ENCODE measurements at regions not wholly inside any gene's neighbourhood (a gene's known extent, or its start where the extent isn't known, plus 50 kb on each side); places are given as distances from the start of the nearest gene placed in this dataset.

DNA sequence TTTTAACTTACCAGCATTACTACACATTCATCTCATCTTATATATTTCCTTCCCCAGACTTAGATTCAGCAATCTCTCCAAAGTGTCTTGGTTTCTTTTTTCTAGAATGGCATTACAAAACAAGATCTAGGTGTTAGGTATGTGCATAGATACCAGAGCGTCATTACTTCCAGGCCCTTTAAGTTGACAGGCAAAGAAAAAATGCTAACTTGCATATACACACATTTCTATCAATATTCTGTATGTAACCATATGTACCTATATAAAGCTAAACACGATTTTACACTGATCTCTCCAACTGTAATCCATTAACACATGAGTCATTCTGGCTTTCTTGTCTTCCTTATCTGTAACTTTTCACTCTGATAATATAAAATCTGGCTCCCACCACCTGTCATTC is 503.8 kb upstream of the NRXN1 start:
- H3K4me3 ChIP-seq = no peak overlapping the region
- H3K27ac ChIP-seq = no peak overlapping the region
- peaks cover 0 to 4% of the 10 kb centered on the region in 2 donors for H3K9me3 ChIP-seq
- no peaks in the 10 kb centered on the region for H3K27me3 ChIP-seq
- no peaks in the 10 kb centered on the region for H3K4me1 ChIP-seq
- no peak for DNase-seq
- intact Hi-C loops (cut with DNase I; ENCODE audit: low total_unique reads) = no loop called here
- no peaks in the 10 kb centered on the region for H3K36me3 ChIP-seq
- TF ChIP-seq POLR2A (IDR thresholded peaks at IDR 0.05) = no peak
- TF ChIP-seq, protein P1, sequence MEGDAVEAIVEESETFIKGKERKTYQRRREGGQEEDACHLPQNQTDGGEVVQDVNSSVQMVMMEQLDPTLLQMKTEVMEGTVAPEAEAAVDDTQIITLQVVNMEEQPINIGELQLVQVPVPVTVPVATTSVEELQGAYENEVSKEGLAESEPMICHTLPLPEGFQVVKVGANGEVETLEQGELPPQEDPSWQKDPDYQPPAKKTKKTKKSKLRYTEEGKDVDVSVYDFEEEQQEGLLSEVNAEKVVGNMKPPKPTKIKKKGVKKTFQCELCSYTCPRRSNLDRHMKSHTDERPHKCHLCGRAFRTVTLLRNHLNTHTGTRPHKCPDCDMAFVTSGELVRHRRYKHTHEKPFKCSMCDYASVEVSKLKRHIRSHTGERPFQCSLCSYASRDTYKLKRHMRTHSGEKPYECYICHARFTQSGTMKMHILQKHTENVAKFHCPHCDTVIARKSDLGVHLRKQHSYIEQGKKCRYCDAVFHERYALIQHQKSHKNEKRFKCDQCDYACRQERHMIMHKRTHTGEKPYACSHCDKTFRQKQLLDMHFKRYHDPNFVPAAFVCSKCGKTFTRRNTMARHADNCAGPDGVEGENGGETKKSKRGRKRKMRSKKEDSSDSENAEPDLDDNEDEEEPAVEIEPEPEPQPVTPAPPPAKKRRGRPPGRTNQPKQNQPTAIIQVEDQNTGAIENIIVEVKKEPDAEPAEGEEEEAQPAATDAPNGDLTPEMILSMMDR (IDR thresholded peaks at IDR 0.05) = no peak

DNA sequence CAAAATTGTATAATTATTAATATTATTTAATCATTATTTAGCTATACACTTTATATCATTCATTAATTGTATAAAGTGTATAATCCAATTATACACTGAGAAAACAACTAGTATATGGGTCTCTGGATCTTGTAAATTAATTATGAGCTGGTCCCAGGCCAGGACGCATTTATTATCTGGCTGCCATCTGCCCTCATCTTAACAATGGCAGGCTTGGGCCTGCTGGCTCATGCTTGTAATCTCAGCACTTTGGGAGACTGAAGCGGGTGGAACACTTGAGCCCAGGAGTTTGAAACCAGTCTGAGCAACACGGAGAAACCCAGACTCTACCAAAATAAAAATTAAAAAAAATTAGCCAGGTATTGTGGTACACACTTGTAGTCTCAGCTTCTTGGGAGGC is 502.2 kb upstream of the NRXN1 start:
- Histone ChIP-seq H3K27ac (no peak overlapping the region), H3K9me3 (peaks cover 0 to 4% of the 10 kb centered on the region in 2 donors), H3K4me1 (no peaks in the 10 kb centered on the region), H3K27me3 (no peaks in the 10 kb centered on the region), H3K4me3 (no peak overlapping the region), H3K36me3 (no peaks in the 10 kb centered on the region)
- no peak for DNase-seq
- intact Hi-C loops (cut with DNase I; ENCODE audit: low total_unique reads) = no loop called here
- TF ChIP-seq, protein P1 (IDR thresholded peaks at IDR 0.05) = no peak
- no peak for TF ChIP-seq POLR2A (IDR thresholded peaks at IDR 0.05)

DNA sequence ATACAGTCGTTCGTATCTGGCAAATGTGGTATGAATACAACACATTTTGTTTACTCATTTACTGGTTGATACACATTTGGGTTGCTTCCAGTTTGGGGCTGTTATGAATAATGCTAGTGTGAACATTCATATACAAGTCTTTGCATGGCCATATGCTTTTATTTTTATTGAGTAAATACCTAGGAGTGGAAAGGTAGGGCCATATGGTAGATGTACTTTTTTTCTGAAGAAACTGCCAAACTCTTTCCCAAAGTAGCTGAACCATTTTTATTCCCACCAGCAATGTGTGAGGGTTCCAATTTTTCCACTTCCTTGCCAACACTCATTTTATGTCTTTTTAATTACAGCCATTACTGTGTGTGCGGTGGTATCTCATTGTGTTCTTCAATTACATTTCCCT is 496.2 kb upstream of the NRXN1 start:
- no peaks in the 10 kb centered on the region for H3K27me3 ChIP-seq
- H3K9me3 ChIP-seq = peaks cover 0 to 4% of the 10 kb centered on the region in 2 donors
- no peak for TF ChIP-seq POLR2A (IDR thresholded peaks at IDR 0.05)
- TF ChIP-seq, protein P1 (IDR thresholded peaks at IDR 0.05) = no peak
- no peaks in the 10 kb centered on the region for H3K4me1 ChIP-seq
- H3K4me3 ChIP-seq = no peak overlapping the region
- H3K36me3 ChIP-seq = no peaks in the 10 kb centered on the region
- H3K27ac ChIP-seq = no peak overlapping the region
- no peak for DNase-seq
- intact Hi-C loops (cut with DNase I; ENCODE audit: low total_unique reads) = no loop called here

DNA sequence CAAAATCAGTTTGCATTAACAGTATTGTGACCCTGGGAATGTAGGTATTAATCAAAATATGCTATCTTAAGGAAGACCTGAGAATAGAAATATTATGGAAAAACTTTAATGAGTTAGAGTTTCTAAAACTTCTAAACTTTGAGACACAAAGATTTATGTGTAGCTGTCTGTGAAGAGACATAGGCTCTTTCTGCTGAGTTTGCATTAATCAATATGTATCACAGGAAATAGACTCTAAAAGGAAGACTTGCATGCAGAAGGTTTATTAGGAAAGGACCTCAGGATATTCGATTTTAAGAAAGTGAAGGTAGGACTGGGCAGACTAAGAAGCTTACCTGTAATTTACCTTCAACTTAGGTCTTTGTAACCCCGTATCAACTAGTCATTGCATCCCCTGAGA is 494.8 kb upstream of the NRXN1 start:
- TF ChIP-seq POLR2A (IDR thresholded peaks at IDR 0.05) = no peak
- TF ChIP-seq, protein P1 (IDR thresholded peaks at IDR 0.05) = no peak
- Histone ChIP-seq H3K27ac (no peak overlapping the region), H3K4me1 (no peaks in the 10 kb centered on the region), H3K4me3 (no peak overlapping the region), H3K9me3 (no peaks in the 10 kb centered on the region), H3K27me3 (no peaks in the 10 kb centered on the region), H3K36me3 (no peaks in the 10 kb centered on the region)
- DNase-seq = no peak
- intact Hi-C loops (cut with DNase I; ENCODE audit: low total_unique reads) = no loop called here

DNA sequence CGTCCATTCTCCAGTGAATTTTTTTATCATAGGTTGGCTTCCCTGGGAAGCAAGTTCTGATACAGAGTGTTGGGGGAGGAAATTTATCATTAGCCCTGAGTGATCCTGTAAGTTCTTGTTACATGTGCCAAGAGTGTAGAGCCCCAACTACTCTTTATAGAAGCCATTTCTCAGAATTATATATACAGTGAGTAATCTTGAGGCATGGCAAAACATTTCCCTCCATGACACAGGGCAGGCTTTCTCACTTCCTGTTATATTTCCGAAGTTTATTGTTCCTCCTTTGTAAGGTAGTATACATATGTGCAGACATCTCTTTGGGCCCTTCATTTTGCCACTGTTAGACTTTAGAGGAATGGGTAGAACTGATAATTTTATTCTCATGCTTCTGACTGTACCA is 484.7 kb upstream of the NRXN1 start:
- TF ChIP-seq, protein P1 (IDR thresholded peaks at IDR 0.05) = no peak
- no peak for TF ChIP-seq POLR2A (IDR thresholded peaks at IDR 0.05)
- intact Hi-C loops (cut with DNase I; ENCODE audit: low total_unique reads) = no loop called here
- no peaks in the 10 kb centered on the region for H3K27me3 ChIP-seq
- H3K4me1 ChIP-seq = no peaks in the 10 kb centered on the region
- H3K4me3 ChIP-seq = no peak overlapping the region
- no peak for DNase-seq
- H3K27ac ChIP-seq = no peak overlapping the region
- no peaks in the 10 kb centered on the region for H3K36me3 ChIP-seq
- H3K9me3 ChIP-seq = no peaks in the 10 kb centered on the region
